ENCODE measurements at regions not wholly inside any gene's neighbourhood (a gene's known extent, or its start where the extent isn't known, plus 50 kb on each side); places are given as distances from the start of the nearest gene placed in this dataset.

- Histone ChIP-seq H3K4me1 (ENCODE audit: control insufficient read depth, insufficient read depth, low read length) (peaks cover under 1% of the 10 kb centered on the region), H3K36me3 (ENCODE audit: control insufficient read depth, insufficient read depth, low read length, severe bottlenecking) (no peaks in the 10 kb centered on the region), H3K27me3 (replicated peaks; ENCODE audit: control insufficient read depth, insufficient read depth, low read length) (peaks cover 26% of the 10 kb centered on the region), H3K9ac (ENCODE audit: low read length) (no peak overlapping the region), H3K4me3 (ENCODE audit: low read length) (no peak overlapping the region), H3K9me3 (ENCODE audit: control insufficient read depth, low read length) (no peaks in the 10 kb centered on the region)
- no peak for DNase-seq (ENCODE audit: low read depth)
Measured at GRCh38 chr10:79013406-79013987, 55.3 kb upstream of the ZMIZ1 start.

DNA sequence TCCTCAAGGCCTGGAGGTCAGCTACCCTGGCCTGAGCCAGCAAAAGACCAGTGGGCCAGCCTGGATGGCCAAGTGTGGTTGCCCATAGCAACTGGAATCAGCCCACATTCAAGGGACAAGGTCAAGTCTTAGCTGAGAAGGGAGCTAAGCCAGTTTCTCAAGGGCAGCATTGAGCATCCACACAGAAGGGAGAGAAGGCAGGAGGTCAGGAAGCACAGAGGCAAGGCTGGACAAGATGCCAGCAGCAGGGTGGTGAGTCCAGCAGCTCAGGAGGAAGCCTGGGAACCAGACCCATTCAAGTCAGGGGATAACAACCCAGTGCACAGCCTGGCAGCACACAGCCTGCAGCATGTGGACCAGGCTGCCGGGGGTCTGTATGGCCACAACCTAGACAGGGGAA is 54.0 kb upstream of the ZMIZ1 start:
- Histone ChIP-seq H3K36me3 (ENCODE audit: control insufficient read depth, insufficient read depth, low read length, severe bottlenecking) (no peaks in the 10 kb centered on the region), H3K4me3 (ENCODE audit: low read length) (no peak overlapping the region), H3K27me3 (replicated peaks; ENCODE audit: control insufficient read depth, insufficient read depth, low read length) (peaks cover 26% of the 10 kb centered on the region), H3K4me1 (ENCODE audit: control insufficient read depth, insufficient read depth, low read length) (peaks cover under 1% of the 10 kb centered on the region), H3K9ac (ENCODE audit: low read length) (no peak overlapping the region), H3K9me3 (ENCODE audit: control insufficient read depth, low read length) (no peaks in the 10 kb centered on the region)
- no peak for DNase-seq (ENCODE audit: low read depth)

DNA sequence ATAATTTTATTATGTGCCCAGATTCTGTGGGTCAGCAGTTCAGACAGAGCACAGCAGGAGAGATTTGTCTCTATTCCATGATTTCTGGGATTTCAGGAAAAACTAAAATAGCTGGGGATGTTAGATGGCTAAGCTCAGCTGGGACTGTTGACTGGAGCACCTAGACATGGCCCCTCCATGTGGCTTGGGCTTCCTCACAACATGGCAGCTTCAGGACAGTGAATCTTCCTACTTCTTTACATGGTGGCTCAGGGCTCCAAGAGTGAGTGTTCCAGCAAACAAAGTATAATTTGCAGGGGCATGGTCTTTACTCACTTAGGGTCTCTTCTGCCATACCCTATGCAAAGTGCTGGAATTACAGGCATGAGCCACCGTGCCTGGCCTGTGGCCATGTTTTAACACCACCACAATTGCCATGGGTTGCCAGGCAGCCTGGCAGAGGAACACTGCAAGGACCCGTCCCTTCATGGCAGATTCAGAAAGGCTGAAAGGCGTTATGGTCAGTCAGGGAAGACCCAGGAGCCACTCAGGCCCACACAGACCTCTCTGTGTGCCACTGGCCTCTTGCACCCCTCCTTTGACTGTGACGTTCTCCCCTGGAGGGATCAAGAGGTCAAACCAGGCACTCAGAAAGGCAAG is 50.8 kb upstream of the ZMIZ1 start:
- Histone ChIP-seq H3K4me3 (ENCODE audit: low read length) (no peak overlapping the region), H3K4me1 (ENCODE audit: control insufficient read depth, insufficient read depth, low read length) (peaks cover 5% of the 10 kb centered on the region), H3K27me3 (replicated peaks; ENCODE audit: control insufficient read depth, insufficient read depth, low read length) (peaks cover 14% of the 10 kb centered on the region), H3K36me3 (ENCODE audit: control insufficient read depth, insufficient read depth, low read length, severe bottlenecking) (no peaks in the 10 kb centered on the region), H3K9ac (ENCODE audit: low read length) (no peak overlapping the region), H3K9me3 (ENCODE audit: control insufficient read depth, low read length) (no peaks in the 10 kb centered on the region)
- no peak for DNase-seq (ENCODE audit: low read depth)

DNA sequence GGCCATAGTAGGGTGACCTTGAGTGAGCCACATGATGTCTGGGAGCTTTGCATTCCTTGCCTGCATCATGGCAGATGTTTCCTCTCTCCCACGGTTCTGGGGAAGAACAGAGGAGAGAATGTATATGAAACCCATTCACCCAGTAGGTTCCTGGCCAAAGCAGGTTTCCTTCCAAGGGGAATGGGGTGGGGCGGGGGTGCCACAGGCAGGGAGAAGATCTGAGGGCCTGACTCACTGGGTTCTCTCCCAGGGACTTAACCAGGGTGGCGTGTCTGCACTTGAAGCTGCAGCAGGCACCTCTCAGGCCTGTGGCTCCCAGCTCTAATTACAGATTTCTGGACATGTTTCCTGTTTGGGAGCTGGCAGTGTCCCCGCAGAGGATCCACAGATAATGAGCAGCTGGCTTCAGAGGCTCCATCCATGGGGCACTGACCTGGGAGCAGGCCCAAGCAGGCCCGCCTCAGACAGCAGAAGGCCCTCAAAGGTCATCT is 50.2 kb upstream of the ZMIZ1 start:
- Histone ChIP-seq H3K27me3 (replicated peaks; ENCODE audit: control insufficient read depth, insufficient read depth, low read length) (peaks cover 14% of the 10 kb centered on the region), H3K4me1 (ENCODE audit: control insufficient read depth, insufficient read depth, low read length) (peaks cover 8% of the 10 kb centered on the region), H3K9me3 (ENCODE audit: control insufficient read depth, low read length) (no peaks in the 10 kb centered on the region), H3K36me3 (ENCODE audit: control insufficient read depth, insufficient read depth, low read length, severe bottlenecking) (no peaks in the 10 kb centered on the region), H3K4me3 (ENCODE audit: low read length) (no peak overlapping the region), H3K9ac (ENCODE audit: low read length) (no peak overlapping the region)
- no peak for DNase-seq (ENCODE audit: low read depth)
